IPS-18a (cell line): ENCODE measurements at regions not wholly inside any gene's neighbourhood (a gene's known extent, or its start where the extent isn't known, plus 50 kb on each side); places are given as distances from the start of the nearest gene placed in this dataset.

Experiments
- H3K27ac ChIP-seq: one replicate; pipeline ENCODE4 v1.5.1; 2013; ENCODE audit warnings: low read length
- H3K27me3 ChIP-seq: one replicate; pipeline ENCODE4 v1.6.1; 2013; ENCODE audit warnings: mild to moderate bottlenecking, low read length; ENCODE audit not compliant: control insufficient read depth, insufficient read depth
- H3K36me3 ChIP-seq: one replicate; pipeline ENCODE4 v1.6.1; 2013; ENCODE audit warnings: low read depth, low read length; ENCODE audit not compliant: control insufficient read depth
- H3K4me1 ChIP-seq: one replicate; pipeline ENCODE4 v1.6.1; 2013; ENCODE audit warnings: low read depth, low read length; ENCODE audit not compliant: control insufficient read depth
- H3K4me3 ChIP-seq: one replicate; pipeline ENCODE4 v1.5.1; 2013; ENCODE audit warnings: low read length
- H3K9ac ChIP-seq: one replicate; pipeline ENCODE4 v1.6.1; 2013; ENCODE audit warnings: mild to moderate bottlenecking, low read length, moderate library complexity
- H3K9me3 ChIP-seq: one replicate; pipeline ENCODE4 v1.6.1; 2013; ENCODE audit warnings: low read depth, low read length; ENCODE audit not compliant: control insufficient read depth

DNA sequence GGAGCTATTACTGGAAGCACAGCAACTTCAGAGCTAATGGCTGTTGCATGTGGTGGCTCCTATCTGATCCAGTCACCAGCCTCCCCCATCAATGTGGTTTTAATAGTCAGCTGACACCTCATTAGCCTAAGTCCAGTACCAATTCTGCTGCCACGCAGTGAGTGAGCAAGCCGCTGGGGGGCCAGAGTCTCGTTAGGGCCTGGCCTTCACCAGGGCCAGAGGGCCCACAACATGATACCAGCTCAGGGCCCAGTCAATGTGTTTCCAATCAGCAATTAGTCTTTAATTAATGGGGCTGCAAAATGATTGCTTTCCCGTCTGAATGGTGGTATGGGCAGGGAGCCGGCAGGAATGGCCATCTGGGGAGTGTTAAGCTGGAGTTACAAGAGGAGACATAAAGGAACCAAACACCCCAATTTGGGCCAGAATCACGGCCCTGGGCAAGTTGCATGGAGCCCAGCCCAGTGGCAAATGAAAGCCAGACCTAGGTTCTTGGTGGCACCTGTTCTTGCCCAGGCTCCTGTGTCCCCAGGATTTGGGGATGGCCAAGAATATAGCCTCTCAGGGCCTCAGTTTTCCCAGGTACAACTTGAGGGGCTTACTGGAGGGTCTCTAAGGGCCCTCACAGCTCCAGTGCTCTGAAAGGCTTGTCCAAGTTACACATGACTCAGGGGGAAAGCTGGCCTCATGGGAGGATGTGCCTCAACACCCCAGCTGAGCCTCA is 119.2 kb downstream of the EFNB1 start:
- H3K27me3 ChIP-seq, result no peaks in the 10 kb centered on the region
- H3K4me1 ChIP-seq, result no peaks in the 10 kb centered on the region
- H3K36me3 ChIP-seq, result no peaks in the 10 kb centered on the region
- no peak overlapping the region for H3K27ac ChIP-seq
- H3K9ac ChIP-seq, result no peak overlapping the region
- H3K9me3 ChIP-seq, result no peaks in the 10 kb centered on the region
- H3K4me3 ChIP-seq, result no peak overlapping the region

DNA sequence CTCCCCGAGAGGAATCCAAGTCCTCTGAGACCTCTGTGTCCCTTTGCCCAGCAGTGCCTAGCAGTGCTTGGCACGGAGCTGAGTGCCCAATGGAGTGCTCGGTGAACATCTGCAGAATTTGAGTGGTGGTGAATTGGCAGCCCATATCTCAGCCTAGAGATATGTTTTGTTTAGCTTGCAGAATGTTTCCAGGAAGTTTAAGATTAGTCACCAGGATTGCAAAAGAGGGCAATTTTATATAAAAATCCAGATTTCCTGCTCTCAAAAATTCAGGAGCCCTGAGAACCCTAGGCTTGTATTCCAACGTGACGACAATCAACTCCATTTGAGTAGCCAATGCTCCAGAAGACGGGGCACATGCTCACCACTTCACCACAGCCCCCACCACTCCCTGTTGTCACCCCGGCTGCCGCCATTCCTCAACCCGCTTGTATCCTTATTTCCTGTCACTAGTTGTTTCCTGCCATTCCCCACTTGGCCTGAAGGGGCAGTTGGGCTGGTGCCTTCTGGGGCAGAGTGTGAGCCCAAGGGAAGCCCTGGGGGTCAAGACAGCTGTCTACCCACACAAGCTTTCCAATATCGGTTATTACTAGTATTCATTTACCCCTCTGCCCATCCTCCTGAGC is 116.9 kb downstream of the EFNB1 start:
- Histone ChIP-seq H3K9ac (no peak overlapping the region), H3K36me3 (no peaks in the 10 kb centered on the region), H3K4me3 (no peak overlapping the region), H3K27ac (no peak overlapping the region), H3K27me3 (no peaks in the 10 kb centered on the region), H3K4me1 (no peaks in the 10 kb centered on the region), H3K9me3 (no peaks in the 10 kb centered on the region)

DNA sequence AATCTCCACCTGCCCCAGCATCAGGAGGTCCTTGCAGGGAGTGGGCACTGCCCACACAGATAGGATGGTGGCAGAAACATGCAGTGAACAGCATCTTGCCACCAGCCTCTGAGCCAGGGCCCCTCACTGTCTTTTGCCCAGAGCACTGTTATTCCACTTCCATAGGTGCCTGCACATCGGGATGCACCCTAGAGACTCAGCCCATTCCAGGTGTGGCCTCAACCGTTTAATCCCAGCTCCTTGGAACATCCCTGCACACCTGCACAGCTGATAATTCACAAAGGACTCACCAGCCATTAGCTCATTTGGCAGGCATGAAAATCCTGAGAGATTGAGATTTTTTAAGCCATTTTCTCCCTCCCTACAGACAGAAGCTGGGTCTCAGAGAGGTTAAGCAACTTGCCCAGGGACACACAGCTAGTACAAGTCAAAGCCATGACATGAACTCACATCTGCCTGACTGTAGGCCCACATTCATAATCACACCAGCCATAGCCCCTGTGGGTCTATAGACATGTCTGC is 116.3 kb downstream of the EFNB1 start:
- Histone ChIP-seq H3K4me1 (no peaks in the 10 kb centered on the region), H3K27ac (no peak overlapping the region), H3K4me3 (no peak overlapping the region), H3K27me3 (no peaks in the 10 kb centered on the region), H3K9me3 (no peaks in the 10 kb centered on the region), H3K36me3 (no peaks in the 10 kb centered on the region), H3K9ac (no peak overlapping the region)

DNA sequence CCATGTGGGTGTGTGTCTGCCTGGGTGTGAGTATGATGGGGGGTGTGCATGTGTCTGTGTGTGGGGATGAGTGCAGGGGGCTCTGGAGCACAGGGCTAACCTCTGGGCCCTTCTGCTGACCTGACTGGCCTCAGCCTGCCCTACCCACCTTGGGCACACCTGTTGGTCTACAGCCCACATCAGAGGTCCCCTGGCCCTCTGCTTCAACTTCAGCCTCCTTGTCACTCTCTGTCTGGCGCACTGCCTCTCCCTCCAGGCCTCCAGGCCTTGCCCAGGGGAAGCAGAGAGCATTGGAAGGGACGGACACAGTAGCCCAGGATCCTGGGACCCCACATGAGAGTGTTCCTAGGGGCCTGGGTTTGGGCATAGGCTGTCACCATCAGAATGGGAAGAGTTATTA is 115.4 kb downstream of the EFNB1 start:
- no peak overlapping the region for H3K27ac ChIP-seq
- no peaks in the 10 kb centered on the region for H3K27me3 ChIP-seq
- no peak overlapping the region for H3K4me3 ChIP-seq
- H3K9ac ChIP-seq, result no peak overlapping the region
- H3K9me3 ChIP-seq, result no peaks in the 10 kb centered on the region
- no peaks in the 10 kb centered on the region for H3K4me1 ChIP-seq
- no peaks in the 10 kb centered on the region for H3K36me3 ChIP-seq

DNA sequence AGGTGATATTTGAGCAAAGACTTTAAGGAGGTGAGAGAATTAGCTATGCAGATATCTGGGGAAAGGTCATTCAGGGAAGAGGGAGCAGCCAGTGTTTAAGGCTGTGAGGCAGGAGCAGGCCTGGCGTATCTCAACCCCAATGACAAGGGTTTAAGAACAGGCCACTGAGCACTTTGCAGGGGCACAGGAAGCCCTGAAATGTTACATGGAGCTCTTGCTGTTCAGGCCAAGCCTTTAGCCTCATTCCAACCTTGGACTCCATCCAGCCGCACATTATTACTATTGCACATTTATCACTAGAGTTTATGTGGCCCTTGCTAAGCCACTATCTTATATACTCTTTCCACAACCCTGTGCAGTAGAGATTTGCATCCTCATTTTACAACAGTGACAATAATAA is 114.0 kb downstream of the EFNB1 start:
- H3K9ac ChIP-seq, result no peak overlapping the region
- H3K27ac ChIP-seq, result no peak overlapping the region
- no peaks in the 10 kb centered on the region for H3K9me3 ChIP-seq
- H3K4me3 ChIP-seq, result no peak overlapping the region
- peaks cover 6% of the 10 kb centered on the region for H3K4me1 ChIP-seq
- H3K27me3 ChIP-seq, result no peaks in the 10 kb centered on the region
- no peaks in the 10 kb centered on the region for H3K36me3 ChIP-seq

DNA sequence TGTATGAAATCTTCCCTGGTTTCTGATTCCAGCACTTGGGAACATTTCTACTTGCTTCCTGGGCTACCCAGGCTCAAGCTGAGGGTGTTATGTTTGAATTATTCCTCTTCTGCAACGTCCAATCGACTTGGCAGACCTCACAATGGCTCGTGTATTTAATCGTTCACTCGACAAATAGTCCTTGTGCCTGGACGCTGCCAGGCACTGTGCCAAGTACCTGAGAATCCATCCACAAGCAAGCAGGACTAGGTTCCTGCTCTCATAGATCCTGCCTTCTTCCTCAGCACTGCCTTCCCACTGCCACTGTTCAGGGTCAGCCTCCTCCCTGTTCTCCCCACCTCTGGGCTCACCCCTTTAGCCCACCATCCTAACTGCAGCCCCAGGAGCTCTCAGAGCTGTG is 113.3 kb downstream of the EFNB1 start:
- H3K27me3 ChIP-seq, result no peaks in the 10 kb centered on the region
- no peak overlapping the region for H3K9ac ChIP-seq
- H3K36me3 ChIP-seq, result no peaks in the 10 kb centered on the region
- no peak overlapping the region for H3K4me3 ChIP-seq
- peaks cover 6% of the 10 kb centered on the region for H3K4me1 ChIP-seq
- no peaks in the 10 kb centered on the region for H3K9me3 ChIP-seq
- no peak overlapping the region for H3K27ac ChIP-seq

DNA sequence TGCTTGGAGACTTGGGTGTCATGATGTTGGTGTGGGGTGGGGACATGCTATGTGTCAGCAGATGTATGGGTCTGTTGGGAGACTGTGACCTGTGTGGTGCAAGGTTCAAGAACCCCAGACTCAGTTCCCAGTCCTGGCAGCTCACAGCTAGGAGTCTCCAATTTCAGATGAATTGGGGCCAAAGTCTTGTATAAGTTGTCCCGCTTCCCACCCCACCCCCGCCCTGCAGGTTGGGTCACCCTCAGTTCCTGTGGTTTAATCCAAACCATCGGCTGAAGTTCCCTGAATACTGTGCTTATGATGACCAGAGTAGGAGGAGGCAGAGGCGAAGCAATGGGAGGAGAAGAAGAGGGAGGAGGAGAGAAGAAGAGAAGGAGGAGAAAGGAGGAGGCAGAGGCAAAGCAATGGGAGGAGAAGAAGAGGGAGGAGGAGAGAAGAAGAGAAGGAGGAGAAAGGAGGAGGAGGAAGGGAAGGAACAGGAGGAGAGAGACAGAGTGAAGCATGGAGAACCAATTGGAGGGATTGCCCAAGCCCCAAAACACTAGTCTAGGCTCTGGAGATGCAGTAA is 112.6 kb downstream of the EFNB1 start:
- Histone ChIP-seq H3K9me3 (no peaks in the 10 kb centered on the region), H3K4me3 (no peak overlapping the region), H3K27ac (no peak overlapping the region), H3K9ac (no peak overlapping the region), H3K4me1 (peaks cover 6% of the 10 kb centered on the region), H3K36me3 (no peaks in the 10 kb centered on the region), H3K27me3 (no peaks in the 10 kb centered on the region)

DNA sequence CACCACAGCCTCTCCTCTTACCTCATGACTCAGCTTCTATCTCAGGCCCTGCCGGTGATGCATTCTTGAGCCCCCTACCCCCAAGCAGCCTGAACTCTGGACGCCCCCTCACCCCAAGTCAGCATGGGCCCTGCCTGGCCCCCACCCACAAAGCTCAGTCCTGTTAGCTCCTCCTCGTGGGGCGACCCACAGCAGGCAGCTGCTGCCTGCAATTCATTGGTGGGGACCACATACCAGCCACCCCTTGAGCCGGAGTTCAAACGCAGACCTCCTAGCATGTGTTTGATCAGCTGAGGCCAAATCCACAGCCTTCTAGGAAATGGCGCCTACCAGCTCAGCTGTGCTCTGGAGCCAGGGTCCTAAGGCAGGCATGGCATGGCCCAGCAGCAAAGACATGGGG is 111.8 kb downstream of the EFNB1 start:
- Histone ChIP-seq H3K9me3 (no peaks in the 10 kb centered on the region), H3K36me3 (no peaks in the 10 kb centered on the region), H3K27me3 (no peaks in the 10 kb centered on the region), H3K27ac (no peak overlapping the region), H3K9ac (no peak overlapping the region), H3K4me1 (peaks cover 6% of the 10 kb centered on the region), H3K4me3 (no peak overlapping the region)

DNA sequence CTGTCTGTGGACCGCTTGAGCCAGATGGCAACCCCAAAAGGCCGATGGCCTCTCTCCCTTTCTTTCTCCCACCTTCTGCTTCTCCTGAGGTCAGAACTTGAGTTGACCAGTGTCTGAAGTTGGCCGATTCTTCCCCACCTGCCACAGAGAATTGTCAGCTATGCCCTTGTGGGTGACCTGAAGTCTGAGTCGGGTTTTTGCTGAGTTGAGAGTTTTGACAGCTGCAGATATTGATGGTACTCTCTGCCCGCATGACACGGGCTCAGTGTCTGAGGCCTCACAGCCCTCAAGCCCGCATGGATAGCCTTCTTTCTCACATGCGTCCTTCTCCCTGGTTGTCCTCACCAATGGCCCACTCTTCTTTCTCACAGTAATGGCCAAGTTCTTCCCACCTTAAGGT is 111.0 kb downstream of the EFNB1 start:
- Histone ChIP-seq H3K27ac (no peak overlapping the region), H3K9ac (no peak overlapping the region), H3K36me3 (no peaks in the 10 kb centered on the region), H3K27me3 (no peaks in the 10 kb centered on the region), H3K4me3 (no peak overlapping the region), H3K9me3 (no peaks in the 10 kb centered on the region), H3K4me1 (peaks cover 6% of the 10 kb centered on the region)

DNA sequence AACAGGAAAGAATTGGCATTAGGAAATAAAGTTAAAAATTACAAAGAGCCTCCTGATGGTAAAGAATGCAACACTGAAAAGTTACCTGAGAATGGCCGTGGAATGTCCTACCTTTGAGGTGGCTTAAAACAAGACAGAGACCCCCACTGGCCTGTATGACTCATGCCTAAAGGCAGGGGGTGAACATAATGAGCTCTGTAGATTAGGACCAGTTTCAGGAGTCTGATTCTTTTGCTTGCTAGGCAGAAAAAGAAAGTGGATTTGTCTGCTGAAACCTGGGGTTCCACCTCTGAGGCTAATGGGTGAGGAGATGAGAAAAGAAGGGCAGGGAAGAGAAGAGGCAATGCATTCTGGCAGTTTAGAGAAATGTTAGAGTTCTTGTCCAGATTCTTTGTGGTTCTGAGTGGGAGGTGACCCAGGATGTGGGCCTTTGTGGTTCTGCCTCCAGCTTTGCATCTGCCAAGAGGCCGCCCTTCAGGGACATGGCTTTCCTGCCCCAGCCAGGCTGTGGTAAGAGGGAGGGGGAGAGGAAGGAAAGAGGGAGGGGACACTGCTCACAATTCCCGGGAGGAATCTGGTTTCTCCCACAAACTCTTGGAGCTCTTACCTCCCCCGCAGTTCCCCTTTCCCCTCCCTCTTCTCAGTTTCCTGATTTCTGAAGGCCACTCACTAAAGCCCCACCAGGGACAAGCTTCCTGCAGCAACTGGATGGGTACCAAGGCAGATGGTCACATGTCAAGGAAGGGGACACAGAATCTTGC is 109.6 kb downstream of the EFNB1 start:
- no peak overlapping the region for H3K27ac ChIP-seq
- H3K4me1 ChIP-seq, result peaks cover 6% of the 10 kb centered on the region
- H3K9ac ChIP-seq, result no peak overlapping the region
- no peaks in the 10 kb centered on the region for H3K9me3 ChIP-seq
- H3K36me3 ChIP-seq, result no peaks in the 10 kb centered on the region
- H3K4me3 ChIP-seq, result no peak overlapping the region
- H3K27me3 ChIP-seq, result no peaks in the 10 kb centered on the region

DNA sequence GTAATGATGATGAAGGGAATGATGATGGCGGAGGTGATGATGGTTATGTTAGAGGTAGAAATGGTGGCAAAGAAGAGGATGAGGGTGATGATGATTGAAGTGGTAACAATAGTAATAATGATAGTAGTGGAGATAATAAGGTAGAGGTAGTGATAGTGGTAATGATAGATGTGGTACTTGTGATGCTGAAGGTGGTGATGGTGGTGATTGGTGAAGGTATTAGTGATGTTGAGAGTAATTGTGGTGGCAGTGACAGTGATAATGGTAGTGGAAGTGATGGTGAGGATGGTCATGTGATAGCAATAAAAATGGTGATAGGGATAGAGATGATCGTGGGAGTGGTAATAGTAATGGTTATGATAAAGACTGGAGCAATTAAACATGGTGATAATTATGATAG is 108.8 kb downstream of the EFNB1 start:
- Histone ChIP-seq H3K4me3 (no peak overlapping the region), H3K9me3 (no peaks in the 10 kb centered on the region), H3K4me1 (peaks cover 6% of the 10 kb centered on the region), H3K9ac (no peak overlapping the region), H3K27ac (no peak overlapping the region), H3K36me3 (no peaks in the 10 kb centered on the region), H3K27me3 (no peaks in the 10 kb centered on the region)
